ENCODE measurements at regions not wholly inside any gene's neighbourhood (a gene's known extent, or its start where the extent isn't known, plus 50 kb on each side); places are given as distances from the start of the nearest gene placed in this dataset.

DNA sequence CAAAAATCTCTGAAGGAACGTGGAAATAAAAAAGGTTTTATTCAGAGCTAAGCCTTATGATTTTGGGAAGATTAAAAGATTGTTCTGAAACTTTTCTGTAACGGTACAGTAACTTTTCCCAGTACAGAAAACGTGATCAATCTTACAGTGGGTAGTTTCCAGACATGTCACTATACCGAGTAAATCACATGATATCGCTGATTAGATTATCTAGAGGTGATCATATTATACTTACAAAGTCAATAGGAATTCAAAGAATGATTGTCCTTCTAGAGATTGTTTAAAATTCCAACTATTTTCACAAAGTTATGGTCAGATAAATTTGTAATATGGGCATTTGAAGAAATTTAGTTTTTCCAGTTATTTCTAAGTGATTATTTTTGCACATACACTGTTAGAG lies 736.0 kb upstream of the GRM7 start:
- DNase-seq = no peak

DNA sequence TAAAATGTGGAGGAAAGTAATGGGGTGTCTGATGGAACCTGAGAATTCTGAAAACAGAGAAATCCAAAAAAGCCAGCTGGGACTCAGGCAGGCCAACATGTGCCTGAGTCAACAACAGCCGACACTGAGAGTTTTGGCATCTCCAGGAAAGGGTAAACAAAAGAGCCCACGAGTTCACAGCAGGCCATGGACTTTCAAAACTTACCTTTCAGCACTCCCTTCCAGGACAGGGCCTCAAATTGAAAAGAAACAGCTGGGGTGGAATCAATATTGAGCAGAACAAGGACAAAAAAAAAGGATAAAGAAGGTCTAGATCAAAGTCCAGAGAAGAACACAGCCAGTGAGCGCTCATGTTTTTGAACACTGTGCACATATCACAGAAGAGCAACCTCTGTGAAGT lies 735.4 kb upstream of the GRM7 start:
- no peak for DNase-seq

DNA sequence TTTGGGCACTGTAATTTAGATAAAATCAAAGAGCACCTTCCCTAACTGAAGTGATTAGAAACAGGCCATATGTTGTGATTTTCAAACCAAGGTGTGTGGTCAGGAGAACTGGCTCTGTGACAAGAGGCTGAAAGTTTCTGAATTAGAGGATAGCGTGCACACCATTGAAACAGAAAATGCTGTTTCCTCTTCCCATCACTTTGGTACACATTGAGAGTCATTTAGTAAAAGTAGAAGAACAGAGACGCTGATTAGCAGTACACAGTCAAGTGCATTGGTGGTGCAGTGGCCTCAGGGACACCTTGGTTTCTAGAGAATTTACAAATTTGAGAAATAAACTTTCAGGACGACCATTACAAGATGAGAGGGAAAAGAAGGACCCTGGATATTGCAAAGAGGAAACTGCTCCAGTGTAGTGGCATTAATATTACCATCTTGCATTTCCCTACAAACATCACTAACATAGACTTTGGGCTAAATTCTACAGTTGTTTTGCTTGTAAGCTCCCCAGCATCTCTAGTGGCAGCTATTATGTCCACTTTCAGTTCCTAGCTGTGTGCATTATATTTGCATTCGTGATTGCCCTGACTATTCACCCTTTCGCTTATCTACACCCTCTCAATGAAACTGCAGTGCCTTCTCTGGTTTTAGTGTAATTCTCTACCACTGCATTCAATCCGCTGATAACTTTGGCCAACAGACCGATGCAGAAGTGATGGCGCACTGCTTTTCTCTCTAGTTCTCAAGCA lies 728.1 kb upstream of the GRM7 start:
- DNase-seq = no peak

DNA sequence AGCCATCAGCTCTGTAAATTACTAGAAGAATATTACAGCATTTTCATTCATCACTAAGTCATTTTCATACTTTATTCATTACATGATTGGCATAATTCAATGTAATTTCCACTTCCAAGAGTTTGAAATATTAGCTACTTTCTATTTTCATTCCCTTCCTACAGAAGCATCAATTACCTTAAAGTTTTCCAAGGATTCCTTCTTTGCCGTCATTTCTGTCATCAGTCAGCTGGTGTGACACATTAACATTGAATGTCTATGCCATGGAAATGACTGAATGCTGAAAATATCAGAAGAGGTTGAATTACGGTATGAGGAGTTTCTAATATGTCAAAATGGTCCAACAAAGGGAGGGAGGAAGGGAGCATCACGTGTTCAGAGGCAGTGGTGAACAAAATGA lies 718.2 kb upstream of the GRM7 start:
- no peak for DNase-seq

DNA sequence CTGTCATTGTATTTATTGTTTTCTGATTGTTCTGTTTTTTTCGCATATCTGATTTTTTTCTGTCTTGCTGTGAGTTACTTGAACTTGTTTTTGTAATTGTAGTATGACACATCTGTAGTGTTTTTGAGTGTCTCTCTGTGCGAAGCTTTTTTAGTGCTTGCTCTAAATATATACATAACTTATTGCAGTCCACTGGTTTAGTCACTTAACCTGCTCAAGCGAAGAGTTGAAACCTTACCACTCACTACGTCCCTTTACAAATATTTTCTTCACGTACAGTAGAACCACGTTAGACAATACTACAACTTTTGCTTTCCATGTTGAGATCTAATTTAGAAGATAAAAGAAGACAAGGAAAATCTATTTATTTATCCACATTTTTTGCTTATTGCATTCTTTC lies 713.0 kb upstream of the GRM7 start:
- no peak for DNase-seq

DNA sequence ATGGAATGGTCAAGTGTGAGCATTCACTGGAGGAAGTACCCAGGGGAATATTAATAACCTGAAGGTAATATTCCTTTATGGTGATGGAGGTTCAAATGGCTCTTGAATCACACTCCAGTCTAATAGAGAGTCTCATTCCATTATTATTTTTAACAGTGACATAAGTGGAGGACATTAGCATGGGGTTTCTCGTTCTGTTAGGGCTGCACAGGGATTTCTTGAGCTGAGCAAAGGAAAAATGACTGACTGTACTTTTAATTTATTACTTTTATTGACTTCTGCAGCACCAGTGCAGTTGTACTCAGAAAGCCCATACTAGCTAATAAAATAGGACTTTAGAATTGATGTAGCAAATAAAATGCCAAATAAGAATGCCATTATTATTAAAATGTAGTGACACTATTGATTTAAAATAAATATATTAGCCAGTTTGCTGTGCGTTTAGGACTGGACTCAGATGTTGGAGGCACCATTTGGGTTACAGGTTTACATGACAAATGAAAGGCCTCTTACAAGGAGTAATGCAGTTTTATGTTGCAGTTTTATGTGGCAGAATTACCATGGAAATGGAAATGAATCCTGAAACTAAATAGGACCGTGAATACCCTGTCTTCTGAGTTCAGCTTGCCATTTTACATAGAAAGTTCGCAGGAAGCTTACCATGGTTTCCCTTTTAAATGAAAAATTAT lies 705.1 kb upstream of the GRM7 start:
- no peak for DNase-seq

DNA sequence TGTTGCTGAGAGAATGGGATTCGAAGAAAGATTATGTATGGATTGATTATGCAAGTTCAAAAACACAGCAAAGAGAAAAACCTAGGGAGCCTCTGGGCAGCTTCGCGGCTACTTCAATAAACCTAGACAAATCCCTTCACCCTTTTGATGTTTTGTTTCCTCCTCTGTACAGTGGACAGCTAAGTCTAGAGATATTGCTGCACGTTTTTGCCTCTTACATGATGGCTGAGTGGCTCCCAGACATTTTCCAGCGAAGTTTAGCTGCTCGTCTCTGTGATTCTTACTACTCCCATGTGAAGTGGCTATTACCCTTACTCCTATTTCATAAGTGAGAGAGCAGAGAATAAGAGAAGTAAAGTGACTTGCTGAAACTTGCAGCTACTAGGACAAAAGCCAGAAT lies 695.0 kb upstream of the GRM7 start:
- DNase-seq = no peak

DNA sequence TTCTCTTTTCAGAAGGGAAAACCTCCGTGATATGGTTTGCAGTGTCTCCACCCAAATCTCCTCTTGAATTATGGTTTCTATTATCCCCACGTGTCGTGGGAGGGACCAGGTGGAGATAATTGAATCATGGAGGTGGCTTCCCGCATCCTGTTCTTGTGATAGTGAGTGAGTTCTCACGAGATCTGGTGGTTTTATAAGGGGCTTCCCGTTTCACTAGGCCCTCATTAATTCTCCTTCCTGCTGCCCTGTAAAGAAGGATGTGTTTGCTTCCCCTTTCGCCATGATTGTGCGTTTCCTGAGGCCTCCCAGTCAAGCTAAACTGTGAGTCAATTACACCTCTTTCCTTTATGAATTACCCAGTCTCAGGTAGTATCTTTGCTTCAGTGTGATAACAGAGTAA lies 692.7 kb upstream of the GRM7 start:
- DNase-seq = no peak

DNA sequence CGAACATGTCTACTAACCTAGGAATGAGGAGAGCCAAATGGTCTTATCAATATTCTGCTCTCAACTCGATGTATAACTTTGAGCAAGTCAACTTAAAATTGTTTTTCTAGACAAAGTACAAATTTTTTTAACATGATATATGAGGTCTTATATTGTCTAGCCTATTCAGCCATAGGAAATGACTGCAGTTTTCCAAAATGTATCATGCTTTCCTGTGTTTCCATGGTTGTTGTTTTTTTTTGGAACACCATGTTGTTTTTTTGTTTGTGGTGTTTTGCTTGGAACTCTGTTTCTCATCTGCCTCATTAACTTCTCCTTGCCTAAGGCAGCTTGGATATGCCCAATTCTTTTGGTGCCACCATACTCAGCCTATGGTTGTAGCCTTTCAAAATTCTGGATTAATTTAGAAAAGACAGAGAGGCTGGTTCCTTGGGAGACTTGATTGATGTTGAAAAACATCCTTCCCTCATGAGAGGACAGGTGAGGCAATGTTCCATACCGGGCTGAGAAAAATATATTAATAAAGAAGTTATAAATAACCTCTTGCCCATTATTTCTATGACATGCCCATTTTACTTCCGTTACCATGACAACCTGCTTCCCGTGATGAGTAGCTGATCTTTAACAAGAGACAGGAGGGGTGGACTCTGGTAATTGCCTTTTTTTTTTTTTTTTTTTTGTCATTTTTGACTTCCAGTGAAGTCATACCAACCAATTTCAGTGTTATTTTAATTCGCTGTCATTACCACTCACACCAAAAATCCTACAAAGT lies 687.9 kb upstream of the GRM7 start:
- DNase-seq = no peak

DNA sequence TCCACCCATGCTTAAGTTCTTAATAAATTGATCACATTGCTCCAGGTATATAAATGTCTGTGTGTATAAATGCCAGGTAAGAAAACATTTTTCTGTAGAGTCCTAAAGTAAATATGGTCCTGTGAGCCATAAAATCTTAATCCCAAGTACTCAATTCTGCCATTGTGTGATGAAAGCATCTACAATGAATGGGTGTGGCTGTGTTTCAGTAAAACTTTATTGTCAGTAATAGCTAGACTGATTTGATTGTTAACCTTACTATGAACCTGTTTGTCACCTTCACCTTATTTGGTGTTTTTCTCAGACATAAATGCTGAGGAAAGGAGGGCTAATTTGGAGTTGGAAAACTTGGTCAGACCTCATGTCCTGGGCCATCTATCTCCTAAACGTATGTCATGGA lies 683.5 kb upstream of the GRM7 start:
- no peak for DNase-seq

DNA sequence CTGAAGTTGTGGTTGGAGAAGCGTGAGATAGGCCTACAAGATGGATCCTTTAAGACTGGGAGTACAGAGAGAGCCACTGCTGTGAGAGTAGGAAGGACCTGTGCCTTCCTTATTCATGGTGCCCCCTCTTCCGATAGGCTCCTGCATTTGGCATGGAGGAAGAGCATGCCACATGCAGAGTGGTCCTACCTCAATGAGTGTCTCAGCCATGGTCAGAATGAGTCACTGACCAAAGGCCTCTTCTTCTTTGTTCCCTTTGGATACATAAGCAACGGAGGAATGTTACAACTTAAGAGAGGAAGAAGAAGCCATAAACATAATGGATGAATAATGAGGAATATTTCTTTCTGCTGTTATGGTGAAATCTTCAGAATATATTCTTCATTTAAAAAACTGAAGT lies 681.2 kb upstream of the GRM7 start:
- no peak for DNase-seq

DNA sequence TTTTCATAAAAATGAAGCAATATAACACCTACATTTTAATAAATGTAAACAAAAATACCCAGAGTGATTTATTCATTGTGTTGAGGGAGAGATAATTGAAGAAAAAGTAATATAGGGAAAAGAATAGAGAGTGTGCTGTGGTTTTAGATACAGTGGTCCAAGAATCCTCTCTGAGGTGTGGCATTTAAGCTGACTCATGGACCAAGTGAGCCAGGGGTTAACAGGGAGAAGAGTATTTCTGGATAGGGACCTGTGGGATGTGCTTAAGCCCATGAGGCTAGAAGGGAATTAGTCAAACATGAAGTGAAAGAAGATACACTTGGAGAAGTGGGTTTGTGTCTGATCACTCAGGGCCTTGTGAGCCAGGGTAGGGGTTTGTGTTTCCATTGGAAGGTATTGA lies 680.7 kb upstream of the GRM7 start:
- DNase-seq = no peak

DNA sequence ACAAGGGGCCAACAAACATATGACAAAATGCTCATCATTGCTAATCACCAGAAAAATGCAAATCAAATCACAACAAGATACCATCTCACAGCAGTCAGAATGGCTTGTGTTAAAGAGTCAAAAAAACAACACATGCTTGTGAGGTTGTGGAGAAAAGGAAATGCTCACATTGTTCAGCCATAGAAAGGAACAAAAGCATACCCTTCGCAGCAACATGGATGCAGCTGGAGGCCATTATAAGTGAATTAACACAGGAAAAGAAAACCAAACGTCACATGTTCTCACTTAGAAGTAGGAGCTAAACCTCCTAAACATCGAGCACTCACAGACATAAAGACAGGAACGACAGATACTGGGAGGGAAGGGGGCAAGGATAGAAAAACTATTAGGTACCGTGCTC lies 678.4 kb upstream of the GRM7 start:
- no peak for DNase-seq

DNA sequence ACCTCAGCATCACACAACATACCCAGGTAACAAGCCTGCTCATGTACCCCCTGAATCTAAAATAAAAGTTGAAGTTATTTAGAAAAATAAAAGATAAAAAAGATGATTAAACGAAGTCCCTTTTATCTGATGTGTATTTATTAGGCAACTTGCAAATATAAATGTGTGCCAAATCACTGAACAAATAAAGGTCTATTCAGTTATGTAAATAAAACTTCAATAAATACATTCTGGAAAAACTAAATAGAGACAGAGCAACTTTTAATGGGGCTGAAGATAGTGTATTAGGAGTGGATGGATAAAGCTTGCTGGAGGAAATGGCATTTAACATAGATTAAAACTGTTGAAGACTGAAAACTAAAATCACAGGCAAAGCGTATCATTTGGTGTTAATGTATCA lies 678.0 kb upstream of the GRM7 start:
- no peak for DNase-seq

DNA sequence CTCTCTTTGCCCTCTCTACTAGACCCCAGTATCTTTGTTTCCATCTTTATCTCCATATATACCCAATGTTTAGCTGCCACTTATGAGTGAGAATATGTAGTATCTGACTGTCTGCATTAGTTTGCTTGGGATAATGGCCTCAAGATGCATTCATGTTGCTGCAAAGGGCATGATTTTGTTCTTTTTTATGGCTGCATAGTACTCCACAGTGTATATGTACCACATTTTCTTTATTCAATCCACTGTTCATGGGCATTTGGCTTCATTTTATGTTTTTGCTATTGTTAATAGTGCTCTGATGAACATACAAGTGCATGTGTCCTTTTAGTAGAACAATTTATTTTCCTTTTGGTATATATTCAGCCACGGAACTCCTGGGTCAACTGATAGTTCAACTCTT lies 671.5 kb upstream of the GRM7 start:
- DNase-seq = no peak

DNA sequence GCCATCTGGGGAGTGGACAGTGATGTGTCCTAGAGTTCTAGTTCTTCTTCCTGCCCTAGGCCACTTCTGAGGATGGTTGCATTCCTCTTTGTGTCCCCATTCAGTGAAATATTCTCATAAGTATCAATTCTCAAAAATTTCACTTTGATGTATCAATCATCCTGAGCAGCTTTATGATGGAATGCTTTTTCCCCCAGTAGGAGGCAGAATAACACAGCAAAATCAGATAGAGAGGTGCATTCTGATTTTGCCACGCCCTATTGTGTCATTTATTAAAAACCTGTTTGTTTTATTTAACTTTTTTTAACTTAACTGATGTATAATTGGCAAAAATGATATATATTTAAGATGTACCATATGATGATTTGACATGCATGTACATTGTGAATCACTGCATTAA lies 656.0 kb upstream of the GRM7 start:
- DNase-seq = no peak

DNA sequence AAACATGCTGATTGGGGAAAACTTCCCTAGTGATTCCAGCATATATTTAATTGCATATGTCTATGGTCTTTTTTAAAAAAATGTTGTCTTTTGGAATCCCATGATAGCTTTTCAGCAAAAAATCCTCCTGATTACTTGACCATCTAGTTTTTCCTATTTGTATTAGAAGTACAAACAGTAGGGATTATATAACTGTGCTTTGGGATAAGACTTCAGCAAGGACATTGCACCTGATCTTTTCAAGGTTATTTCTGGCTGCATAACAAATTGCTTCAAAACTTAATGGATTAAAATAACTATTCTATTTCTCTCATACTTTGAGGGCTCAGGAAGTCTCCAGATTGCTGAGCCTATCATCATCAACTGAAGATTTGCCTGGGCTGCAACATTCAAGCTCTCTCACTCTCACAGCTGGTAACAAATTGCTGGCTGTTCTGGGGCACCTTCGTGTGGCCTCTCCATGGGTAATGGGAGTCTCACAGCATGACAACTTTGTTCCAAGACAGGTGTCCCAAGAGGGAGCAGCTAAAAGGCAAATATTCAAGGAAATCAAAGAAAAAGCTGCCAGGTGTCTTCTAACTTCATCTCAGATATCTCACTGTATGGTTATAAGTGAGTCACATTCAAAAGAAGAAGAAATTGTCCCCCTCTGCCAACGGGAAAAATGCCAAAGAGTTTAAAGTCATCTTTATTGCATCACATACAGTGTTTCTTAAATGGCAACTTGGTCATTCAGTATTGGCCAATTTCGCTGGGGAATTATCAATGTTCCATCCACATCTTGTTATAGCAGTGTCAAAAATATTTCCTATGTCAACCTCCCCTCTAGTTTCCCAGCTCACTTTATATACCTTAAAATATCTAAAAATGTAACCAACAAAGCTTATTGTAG lies 644.5 kb upstream of the GRM7 start:
- DNase-seq = no peak

DNA sequence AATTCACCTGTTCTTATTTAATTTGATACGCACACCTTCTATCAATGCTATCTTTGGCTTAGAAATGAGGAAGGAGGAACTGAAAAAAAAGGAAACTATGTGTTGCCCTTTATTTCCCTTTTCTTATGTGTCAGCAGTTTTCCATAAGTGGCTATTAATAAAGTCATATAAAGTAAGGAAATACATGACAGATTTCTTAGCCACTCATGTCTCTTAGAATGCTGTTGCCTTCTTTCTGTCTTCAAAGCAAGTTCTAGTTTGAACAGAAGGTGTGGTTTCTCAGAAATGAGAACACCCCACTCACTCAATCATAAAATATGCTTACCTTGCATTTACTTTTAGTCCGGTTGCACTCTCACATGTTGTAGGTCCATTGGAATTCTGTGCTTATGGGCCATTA lies 640.5 kb upstream of the GRM7 start:
- no peak for DNase-seq

DNA sequence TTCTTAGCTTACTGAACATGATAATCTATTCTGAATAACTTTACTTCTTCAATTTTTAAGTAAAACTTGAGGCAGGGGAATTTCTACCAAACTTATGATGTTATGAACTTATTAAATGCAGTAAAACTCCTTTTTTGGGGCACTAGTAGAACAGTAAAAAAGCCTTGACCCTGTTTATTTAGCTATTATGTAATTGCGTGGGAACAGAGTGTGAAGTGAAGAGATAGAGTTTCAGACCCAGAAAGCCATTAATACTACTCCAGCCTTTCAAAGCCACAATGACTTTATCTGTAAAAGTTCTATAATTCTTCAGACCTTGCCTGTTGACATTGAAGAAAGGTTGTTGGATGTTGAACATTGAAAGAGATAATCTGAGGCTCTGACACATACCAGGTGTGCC lies 638.8 kb upstream of the GRM7 start:
- DNase-seq = no peak

DNA sequence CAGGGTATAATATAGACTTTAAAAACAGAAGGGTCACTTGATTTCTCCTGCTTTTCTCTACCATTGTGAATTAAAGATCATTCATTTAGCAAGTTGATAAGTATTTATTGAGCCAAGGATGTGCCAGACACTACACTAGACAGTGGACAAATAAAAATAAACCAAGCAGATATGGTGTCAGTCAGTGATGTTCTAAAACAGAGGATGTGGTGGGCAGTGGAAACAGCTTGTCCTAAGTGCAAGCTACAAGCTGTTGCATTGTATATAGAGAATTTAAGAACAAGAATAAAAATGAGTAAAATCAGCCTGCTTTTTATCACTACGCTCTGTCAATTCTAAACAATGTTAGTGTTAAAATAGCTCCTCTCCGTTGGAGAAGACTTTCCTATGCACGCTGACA lies 637.3 kb upstream of the GRM7 start:
- no peak for DNase-seq

DNA sequence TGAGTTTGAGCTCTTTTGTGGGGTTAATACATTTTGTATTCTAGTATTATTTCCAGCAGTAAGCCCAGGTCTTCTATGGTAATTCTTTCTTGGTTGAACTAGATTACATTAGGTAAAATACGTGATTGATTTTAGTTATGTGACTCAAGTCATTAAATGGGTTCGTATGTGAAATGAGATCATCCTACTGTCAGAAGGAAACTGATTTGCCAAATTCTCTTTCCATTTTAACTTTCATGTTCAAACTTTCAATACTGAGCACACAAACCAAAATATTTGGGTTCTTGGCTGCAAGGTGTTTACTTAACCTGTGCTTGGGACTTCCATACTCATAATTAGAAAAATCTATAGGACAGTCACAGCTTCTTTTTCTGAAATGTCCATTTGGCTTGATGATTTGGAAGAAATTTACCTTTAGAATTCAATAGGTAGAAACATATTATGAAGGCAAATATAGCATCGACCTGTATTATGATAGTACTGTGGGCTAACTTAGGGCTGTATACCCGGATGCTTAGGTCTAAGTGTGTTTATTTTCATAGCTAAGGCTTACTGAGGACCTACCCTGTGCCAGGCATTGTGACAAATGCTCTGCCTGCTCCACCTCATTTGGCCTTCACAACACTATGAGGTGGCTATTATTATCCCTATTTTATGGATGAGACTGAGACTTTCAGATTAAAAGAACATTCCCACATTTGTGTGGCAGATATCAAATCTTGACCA lies 631.8 kb upstream of the GRM7 start:
- DNase-seq = no peak

DNA sequence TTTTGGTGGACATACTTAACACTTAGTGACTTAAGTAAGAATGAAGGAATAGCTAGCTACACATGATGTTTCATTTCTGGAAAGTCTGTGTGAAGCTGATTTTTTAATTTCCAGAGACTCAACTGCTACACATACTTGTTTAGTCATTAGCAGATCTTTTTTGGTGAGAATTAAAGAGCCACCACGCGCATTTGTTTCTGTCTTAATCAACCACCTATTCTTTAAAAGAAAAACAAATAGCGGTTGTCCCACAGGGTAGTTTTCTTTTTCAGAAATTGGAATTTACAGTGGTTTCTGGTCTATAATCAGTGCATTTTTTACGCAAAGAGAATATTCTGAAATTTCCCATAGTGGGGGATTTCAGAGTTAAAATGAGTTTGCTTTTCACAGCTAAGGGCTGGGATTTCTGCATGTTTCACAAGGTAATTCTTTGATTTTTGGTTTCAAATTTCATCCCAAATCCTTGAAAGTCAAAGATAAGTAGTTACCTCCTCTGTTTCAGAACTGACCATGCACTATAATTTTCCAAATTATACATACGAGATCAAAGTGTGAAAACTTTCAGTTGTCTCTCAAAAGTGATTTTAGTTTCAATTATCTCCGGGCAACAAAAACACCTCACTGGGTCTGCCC lies 631.0 kb upstream of the GRM7 start:
- DNase-seq = no peak
